ENCODE measurements at regions not wholly inside any gene's neighbourhood (a gene's known extent, or its start where the extent isn't known, plus 50 kb on each side); places are given as distances from the start of the nearest gene placed in this dataset.

DNA sequence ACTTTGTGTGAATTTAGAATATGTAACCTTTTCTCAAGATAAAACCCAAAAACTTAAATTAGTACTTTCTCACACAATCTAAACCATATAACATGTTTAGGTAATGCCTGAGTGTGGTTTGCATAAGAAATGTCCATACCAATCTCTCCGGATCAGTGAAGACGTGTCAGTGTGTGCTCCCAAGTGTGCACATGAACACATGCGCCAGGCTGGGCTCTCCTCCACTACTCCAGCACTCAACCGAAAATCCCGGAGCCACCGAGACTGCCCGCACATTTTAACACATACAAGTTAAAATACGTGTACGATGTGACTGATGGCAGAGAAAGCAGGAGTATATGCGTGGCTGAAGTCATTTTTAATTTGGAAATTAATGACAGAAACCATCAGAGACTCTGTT, 658.4 kb downstream of the EFNA5 start:
- TF ChIP-seq, protein P1, sequence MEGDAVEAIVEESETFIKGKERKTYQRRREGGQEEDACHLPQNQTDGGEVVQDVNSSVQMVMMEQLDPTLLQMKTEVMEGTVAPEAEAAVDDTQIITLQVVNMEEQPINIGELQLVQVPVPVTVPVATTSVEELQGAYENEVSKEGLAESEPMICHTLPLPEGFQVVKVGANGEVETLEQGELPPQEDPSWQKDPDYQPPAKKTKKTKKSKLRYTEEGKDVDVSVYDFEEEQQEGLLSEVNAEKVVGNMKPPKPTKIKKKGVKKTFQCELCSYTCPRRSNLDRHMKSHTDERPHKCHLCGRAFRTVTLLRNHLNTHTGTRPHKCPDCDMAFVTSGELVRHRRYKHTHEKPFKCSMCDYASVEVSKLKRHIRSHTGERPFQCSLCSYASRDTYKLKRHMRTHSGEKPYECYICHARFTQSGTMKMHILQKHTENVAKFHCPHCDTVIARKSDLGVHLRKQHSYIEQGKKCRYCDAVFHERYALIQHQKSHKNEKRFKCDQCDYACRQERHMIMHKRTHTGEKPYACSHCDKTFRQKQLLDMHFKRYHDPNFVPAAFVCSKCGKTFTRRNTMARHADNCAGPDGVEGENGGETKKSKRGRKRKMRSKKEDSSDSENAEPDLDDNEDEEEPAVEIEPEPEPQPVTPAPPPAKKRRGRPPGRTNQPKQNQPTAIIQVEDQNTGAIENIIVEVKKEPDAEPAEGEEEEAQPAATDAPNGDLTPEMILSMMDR (conservative IDR thresholded peaks at IDR 0.05; ENCODE audit: low read depth, low read length), result no peak
- TF ChIP-seq EZH2 (IDR thresholded peaks at IDR 0.05; ENCODE audit: borderline replicate concordance, low read depth, low read length, poor library complexity, severe bottlenecking), result no peak

Data from A673 (cell line).